Bone marrow (tissue), 2 donors: ENCODE measurements at regions not wholly inside any gene's neighbourhood (a gene's known extent, or its start where the extent isn't known, plus 50 kb on each side); places are given as distances from the start of the nearest gene placed in this dataset.
"Not testable (repeated sequence)": the region's sequence is repeated elsewhere in the genome, so short reads cannot be mapped to it uniquely, and the experiment has no call there.

Experiments used
- DNase-seq, 2 donors: peaks; one replicate each; lab custom pipeline; 2025; lab: John Stamatoyannopoulos, UW

DNA sequence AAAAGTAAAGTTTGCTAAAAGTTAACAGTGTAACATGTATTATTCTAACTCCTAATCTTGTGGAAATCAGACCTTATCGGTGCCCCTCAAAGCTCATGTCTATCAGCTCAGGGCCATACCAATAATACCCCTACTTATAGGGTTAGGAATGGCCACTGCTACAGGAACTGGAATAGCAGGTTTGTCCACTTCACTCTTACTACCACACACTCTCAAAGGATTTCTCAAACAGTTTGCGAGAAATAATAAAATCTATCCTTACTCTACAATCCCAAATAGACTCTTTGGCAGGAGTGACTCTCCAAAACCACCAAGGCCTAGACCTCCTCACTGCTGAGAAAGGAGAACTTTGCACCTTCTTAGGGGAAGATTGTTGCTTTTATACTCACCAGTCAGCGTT is 1677.7 kb downstream of the OLFM4 start:
- no peak for DNase-seq

- DNase-seq, result no peak
These were observed 1680.9 kb downstream of the OLFM4 start for GRCh38 chr13:54709546-54709945.

- DNase-seq, result no peak
These were observed 1705.0 kb downstream of the OLFM4 start for GRCh38 chr13:54733639-54734038.

DNA sequence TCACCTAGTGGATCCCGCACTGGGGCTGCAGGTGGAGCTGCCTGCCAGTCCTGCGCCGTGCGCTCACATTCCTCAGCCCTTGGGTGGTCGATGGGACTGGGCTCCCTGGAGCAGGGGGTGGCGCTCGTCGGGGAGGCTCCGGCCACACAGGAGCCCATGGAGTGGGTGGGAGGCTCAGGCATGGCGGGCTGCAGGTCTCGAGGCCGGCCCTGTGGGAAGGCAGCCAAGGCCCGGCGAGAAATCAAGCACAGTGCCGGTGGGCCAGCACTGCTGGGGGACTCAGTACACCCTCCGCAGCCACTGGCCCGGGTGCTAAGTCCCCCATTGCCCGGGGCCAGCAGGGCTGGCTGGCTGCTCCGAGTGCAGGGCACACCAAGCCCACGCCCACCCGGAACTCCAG is 1708.6 kb downstream of the OLFM4 start:
- not testable (repeated sequence) for DNase-seq

GRCh38 chr13:54742984-54743383 is 1714.4 kb downstream of the OLFM4 start:
- DNase-seq, result no peak

- no peak for DNase-seq
These were observed 1716.1 kb downstream of the OLFM4 start for GRCh38 chr13:54744747-54745146.

DNA sequence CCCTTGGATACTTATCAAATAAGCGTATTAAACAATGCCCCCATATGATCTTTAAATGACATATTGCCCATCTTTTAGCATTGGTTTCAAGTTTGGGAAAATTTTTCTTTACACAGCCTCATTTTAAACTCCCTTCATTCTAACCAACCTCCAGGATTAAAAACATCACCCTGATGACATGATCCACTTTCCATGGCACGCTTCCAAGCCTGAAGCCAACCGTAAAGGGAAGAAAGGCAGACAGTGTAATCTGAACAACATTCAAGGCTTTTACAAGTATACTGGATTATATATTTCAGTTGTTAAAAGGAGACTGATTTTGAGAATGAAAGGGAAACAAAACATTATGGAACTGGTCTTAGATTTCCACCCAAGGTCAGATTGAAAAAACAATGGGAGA is 1721.9 kb downstream of the OLFM4 start:
- DNase-seq, result no peak

DNA sequence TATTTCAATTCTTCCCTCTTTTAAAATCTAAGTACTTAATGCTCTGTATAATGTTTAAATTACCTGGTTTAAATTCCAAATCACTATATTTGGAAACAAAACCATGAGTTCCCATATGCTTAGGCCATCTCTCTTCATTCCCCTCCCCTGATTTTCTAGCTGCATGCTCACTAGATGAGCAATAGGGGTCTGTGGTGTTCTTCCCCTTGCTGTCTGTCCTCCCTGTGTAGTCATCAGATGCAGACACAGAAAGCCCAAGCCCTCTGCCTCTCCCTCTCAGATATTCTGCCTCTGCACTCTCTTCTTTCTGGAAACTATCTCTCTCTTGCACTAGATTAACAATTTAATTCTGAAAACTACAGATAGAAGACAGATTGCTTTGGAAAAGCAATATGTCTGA is 1730.2 kb downstream of the OLFM4 start:
- no peak for DNase-seq

DNA sequence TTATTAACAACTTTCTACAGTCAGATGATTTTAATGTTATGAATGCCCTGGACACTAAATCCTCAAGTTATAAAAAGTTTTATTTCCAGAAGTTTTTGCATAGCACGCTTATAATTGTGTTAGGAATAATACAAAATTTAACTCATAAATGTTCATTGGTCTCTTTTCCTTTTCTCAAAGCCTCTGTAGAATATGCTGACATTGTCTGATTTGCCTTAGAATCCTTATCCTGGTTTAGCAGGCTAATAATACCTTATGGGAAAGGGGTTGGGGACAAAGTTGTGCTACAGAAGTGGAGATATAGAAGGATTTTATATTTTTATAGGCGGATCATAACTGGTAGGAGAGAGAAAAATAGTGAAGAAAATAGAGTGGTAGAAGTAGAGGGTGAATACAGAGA is 1739.6 kb downstream of the OLFM4 start:
- DNase-seq, result no peak

DNA sequence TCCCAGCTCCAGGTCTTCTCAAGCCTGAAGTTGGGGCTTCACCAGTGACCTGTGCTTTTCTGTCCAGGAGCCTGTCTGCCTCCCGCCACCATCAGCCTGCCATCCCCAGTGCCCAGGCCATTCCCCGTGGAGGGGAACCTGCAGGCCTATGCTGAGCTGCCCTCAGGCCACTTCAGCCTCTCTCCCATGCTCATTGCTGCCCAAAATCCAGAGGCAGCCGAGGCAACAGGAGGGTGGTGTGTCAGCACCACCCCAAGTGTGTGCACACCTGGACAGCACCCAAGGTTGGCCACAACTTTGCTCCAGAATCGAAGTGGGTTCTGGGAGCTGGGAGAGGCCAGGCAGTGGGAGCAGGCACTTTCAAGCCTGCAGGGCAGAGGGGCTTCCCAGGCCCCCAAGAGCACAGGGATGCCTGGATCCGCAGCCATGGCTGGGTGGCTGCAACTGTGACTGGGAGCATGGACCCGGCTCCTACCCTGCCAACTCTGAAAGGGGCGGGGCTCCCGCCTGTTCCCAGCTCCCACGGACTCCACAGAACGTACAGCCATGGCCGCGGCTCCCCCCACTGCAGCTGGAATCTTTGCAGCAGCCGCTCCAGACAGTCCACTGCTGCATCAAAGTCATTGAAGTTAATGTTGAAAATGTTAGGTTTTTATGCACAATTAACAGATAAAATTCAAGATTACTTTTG is 1747.0 kb downstream of the OLFM4 start:
- no peak for DNase-seq

- no peak for DNase-seq
These were observed 1759.1 kb downstream of the OLFM4 start for GRCh38 chr13:54787754-54788153.

- DNase-seq, result no peak
These were observed 1771.1 kb downstream of the OLFM4 start for GRCh38 chr13:54799621-54800226.

DNA sequence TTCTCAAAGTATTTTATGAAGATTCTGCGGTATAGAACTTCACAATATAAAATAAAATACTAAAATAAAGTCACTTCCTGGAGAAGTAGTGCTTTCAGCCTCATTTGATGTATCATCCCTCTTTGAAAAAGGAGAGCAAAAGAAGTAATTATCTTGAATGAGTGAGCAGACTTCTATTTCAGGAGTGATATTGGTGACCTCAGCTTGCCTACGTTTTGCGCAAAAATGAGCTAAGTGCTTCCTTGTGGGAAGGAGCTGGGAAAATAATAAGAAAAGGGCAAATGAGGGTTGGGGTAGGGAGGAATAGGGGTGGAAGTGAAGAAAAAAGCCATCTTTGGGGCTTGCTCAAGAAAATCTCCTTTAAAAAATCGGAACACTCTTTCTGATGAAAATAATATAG is 1773.6 kb downstream of the OLFM4 start:
- DNase-seq, result no peak

DNA sequence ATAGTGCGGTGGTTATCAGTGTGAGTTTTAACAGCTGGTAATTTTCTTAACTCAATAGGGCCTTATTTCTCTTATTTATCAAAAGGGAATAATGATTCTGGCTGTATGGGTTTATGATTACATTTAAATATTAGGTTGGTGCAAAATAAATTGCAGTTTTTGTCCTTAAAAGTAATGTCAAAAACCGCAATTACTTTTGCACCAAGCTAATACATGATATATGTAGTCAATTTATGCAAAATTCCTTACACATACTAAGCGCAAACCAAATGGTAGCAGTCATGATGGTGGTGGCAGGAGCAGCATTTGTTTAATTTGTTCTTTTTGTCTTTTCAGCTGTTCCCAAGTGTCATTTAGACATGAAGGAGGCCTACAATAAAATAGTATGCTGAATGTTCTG is 1777.1 kb downstream of the OLFM4 start:
- no peak for DNase-seq

DNA sequence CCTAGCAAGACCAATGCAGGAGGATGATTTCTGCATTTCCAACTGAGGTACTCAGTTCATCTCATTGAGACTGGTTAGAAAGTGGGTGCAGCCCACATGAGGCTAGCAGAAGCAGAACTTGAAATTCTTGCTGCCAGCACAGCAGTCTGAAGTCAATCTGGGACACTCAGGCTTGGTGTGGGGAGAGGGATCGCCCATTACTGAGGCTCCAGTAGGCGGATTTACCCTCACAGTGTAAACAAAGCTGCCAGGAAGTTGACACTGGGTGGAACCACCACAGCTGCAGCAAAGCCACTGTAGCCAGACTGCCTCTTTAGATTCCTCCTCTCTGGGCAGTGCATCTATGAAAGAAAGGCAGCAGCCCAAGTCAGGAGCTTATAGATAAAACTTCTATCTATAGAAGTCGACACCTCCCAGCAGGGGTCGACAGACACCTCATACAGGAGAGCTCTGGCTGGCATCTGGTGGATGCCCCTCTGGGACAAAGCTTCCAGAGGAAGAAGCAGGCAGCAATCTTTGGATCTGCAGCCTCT is 1793.4 kb downstream of the OLFM4 start:
- DNase-seq, result not testable (repeated sequence)

DNA sequence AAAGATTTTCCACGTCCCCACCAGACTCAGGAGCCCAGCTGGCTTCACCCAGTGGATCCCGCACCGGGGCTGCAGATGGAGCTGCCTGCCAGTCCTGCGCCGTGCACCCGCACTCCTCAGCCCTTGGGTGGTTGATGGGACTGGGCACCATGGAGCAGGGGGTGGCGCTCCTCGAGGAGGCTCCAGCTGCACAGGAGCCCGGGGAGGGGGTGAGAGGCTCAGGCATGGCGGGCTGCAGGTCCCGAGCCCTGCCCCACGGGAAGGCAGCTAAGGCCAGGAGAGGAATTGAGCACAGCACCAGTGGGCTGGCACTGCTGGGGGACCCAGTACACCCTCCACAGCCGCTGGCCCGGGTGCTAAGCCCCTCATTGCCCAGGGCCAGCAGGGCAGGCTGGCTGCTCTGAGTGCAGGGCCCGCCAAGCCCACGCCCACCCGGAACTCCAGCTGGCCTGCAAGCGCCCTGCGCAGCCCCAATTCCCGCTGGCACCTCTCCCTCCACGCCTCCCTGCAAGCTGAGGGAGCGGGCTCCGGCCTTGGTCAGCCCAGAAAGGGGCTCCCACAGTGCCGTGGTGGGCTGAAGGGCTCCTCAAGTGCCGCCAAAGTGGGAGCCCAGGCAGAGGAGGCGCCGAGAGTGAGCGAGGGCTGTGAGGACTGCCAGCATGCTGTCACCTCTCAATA is 1800.9 kb downstream of the OLFM4 start:
- not testable (repeated sequence) for DNase-seq

- DNase-seq, result no peak
These were observed 1807.7 kb downstream of the OLFM4 start for GRCh38 chr13:54836273-54836672.

GRCh38 chr13:54841682-54842081 is 1813.1 kb downstream of the OLFM4 start:
- DNase-seq, result no peak

DNA sequence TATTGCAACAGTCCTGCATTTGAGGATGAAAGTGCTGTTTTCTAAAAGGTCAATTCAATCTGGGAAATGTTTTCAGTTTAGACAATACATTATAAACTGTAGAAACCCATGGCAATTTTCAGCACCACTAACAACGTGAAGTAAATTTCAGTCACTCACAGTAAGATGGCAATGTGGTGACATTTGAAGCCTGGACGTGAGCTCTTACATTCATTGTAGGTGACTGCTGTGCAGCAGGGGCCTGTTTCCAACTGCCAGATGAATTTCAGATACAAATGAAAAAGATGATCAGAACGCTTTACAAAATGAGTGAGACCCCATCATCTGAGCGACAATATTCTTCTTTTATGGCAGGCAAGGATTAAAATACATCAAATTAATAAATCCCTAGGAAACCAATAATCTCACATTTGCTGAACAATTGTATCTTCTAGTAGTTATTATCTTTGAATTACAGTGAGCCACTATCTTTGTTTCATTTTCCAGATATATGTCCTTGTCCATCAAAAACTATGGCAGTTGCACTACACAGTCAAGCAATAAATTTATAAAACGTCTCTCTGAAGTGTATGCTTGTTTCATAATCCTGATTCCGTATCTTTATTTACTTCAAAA is 1816.8 kb downstream of the OLFM4 start:
- DNase-seq, result no peak

GRCh38 chr13:54852831-54853230 is 1824.2 kb downstream of the OLFM4 start:
- DNase-seq, result no peak

GRCh38 chr13:54859827-54860226 is 1831.2 kb downstream of the OLFM4 start:
- DNase-seq, result no peak

GRCh38 chr13:54875111-54875510 is 1846.5 kb downstream of the OLFM4 start:
- DNase-seq, result no peak

GRCh38 chr13:54879036-54879435 is 1850.4 kb downstream of the OLFM4 start:
- DNase-seq, result no peak
